Fibroblast of pulmonary artery (primary cell): ENCODE measurements at regions not wholly inside any gene's neighbourhood (a gene's known extent, or its start where the extent isn't known, plus 50 kb on each side); places are given as distances from the start of the nearest gene placed in this dataset.

Source experiments
- DNase-seq: peaks from one replicate; pipeline ENCODE4 v3.0.0-alpha.2; 2010; ENCODE audit warnings: low read depth
- H3K4me3 ChIP-seq: replicated peaks from 2 replicates; pipeline ENCODE4 v1.5.1; 2011; ENCODE audit warnings: low read depth, mild to moderate bottlenecking, control low read depth, low read length, moderate library complexity
- TF ChIP-seq, protein P1 (sequence below): IDR thresholded peaks from 2 replicates; pipeline ENCODE4 v1.5.1; 2011; ENCODE audit warnings: mild to moderate bottlenecking, control low read depth, low read length, inconsistent platforms; ENCODE audit errors: missing control alignments

DNA sequence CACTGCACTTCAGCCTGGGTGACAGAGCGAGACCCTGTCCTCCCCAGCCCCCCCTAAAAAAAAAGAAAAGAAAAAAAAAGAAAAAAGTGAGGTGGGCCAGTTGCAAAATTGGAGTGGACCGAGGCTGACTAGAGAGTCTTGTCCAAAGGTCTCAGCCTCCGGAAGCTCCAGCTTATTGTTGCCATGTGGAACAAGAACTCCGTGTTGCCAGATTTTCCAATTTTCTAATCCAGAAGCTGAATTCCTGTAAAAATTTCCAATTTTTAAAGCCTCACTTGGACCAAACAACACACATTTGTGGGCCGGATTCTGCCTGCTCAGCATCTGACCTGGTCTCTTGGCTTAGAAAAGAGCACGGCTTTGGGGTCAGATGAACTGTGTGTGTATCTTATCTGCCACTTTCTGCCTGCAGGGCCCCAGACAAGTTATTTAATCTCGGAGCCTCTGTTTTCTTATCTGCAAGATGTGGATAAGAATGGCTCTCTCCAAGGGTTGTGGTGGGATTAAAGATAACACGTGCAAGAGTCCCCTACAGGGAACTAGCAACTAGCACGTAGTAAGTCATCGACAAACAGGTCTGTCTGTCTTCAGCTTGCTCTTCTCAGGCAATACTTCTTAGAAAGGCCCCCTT is 73.7 kb upstream of the TLE3 start:
- H3K4me3 ChIP-seq, result no peak overlapping the region
- TF ChIP-seq, protein P1, sequence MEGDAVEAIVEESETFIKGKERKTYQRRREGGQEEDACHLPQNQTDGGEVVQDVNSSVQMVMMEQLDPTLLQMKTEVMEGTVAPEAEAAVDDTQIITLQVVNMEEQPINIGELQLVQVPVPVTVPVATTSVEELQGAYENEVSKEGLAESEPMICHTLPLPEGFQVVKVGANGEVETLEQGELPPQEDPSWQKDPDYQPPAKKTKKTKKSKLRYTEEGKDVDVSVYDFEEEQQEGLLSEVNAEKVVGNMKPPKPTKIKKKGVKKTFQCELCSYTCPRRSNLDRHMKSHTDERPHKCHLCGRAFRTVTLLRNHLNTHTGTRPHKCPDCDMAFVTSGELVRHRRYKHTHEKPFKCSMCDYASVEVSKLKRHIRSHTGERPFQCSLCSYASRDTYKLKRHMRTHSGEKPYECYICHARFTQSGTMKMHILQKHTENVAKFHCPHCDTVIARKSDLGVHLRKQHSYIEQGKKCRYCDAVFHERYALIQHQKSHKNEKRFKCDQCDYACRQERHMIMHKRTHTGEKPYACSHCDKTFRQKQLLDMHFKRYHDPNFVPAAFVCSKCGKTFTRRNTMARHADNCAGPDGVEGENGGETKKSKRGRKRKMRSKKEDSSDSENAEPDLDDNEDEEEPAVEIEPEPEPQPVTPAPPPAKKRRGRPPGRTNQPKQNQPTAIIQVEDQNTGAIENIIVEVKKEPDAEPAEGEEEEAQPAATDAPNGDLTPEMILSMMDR, result no peak
- no peak for DNase-seq

DNA sequence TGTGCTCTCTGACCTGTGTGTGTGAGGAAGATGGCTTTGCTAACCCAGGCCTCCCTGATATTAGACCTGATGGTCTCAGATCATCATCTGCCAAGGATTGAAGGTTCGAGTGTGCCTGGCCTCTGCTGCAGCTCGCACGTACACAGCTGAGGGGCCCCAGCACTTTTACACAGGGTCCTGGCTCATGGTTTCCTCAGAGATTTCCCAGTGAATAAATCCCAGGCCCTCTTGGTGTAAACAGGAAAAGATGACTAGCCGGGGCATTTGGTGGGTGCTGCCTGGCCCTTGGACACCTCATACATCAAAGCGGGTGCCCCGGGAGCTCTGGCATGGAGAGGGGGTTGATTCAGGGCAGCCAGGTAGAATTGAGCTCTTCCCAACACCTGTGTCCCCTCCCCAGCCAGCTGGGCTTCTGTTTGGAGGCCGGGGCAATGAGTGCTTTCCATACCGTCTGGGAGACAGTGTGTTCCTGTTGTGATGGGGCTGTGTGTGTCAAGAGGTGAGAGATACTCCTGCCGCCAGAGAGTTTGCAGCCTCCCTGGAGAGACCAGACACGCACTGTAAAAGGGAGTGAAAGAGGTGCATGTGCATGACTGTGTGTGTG is 72.5 kb upstream of the TLE3 start:
- no peak for DNase-seq
- TF ChIP-seq, protein P1, result no peak
- no peak overlapping the region for H3K4me3 ChIP-seq

DNA sequence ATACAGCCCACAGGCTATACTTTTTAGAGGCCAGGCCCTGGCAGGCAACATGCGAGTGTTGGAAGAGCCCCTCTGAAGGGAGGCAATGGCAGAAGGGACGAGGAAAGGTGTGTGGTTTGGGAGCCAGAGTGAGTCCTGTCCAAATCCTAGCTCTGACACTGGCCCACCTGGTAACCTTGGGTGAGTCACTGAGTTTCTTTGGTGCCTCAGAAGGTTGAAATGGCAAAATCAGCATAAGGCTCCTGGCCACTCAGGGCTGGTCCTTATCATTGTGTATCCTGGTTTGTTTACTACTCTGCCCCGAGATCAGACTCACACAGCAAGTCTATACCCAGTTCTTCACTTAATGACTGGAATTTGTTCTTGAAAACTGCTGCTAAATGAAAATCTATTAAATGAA is 71.4 kb upstream of the TLE3 start:
- DNase-seq, result no peak
- no peak overlapping the region for H3K4me3 ChIP-seq
- TF ChIP-seq, protein P1, result no peak

DNA sequence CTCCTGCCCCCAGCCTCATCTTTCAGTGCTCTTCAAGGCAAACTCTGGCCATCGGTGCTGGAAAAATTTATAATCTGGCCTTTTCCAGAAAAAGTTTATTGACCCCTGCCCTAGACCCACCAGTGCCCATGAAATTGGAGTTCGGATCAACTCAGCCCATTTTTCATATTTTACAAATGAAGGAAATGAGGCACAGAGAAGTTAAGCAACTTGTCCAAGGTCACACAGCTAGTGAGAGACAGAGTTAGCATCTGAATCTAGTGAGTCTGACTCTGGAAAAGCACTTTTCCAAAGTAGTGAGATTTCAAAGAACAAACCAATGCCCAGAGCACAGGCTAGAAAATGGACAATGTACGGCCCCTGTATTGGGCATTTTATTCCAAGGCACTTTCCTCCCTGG is 69.4 kb upstream of the TLE3 start:
- no peak for DNase-seq
- no peak overlapping the region for H3K4me3 ChIP-seq
- TF ChIP-seq, protein P1, result no peak

DNA sequence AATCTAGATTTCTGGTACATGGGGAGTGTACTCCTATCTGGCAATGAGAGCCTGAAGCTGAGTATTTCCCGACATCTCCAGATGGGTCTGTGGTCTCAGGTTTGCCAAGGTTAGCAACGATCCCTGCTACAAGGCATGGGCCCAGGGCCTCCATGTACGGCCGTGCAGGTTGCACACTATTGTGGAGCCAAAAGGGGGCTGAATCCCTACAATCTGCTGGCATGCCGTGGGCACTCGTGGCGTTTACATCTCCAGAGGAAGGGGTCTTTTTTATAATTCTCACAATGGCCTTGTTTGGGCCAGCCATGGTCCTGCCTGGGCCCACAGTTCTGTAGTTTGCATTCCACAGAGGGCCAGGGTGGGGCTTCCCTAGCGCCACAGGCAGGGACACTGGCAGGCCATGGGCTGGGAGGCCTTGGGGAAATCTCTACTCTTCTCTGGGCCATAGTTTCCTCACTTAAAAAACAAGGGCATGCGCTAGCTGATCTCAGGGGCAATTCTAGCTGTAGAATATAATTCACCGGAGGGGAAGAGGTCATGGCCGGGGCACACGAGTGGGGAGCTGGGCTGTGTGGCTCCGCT is 68.9 kb upstream of the TLE3 start:
- no peak for DNase-seq
- TF ChIP-seq, protein P1, result no peak

DNA sequence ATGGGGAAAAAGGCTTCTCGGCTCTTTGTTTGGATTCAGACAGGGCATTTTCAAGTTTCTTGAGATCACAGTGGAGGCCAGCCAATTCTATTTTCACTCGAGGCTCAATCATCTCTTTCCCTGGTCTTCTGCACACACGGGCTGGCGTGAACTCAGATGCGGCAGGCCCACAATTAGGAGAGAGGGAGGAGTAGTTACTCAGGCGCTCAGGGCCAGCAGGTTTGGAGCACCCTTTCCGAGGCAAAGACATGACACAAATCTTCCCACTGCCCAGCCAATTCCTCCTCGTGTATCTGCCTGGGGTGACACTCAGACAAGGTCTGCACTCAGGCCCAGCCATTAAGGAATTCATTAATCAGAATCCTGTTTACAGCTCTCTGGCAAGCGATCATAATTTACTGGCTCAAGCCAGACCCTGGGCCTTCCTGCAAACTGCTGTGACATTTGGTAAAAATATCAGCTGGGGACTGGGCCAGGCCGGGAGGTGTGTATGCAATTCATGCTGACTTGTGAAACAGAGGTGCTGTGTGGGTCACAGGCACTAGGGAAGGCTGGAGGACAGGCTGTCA is 68.1 kb upstream of the TLE3 start:
- TF ChIP-seq, protein P1, result no peak
- no peak overlapping the region for H3K4me3 ChIP-seq
- DNase-seq, result no peak

More for the DNA sequence above, 68.9 kb upstream of the TLE3 start:
- H3K4me3 ChIP-seq, result no peak overlapping the region
